ENCODE measurements at regions not wholly inside any gene's neighbourhood (a gene's known extent, or its start where the extent isn't known, plus 50 kb on each side); places are given as distances from the start of the nearest gene placed in this dataset.

DNA sequence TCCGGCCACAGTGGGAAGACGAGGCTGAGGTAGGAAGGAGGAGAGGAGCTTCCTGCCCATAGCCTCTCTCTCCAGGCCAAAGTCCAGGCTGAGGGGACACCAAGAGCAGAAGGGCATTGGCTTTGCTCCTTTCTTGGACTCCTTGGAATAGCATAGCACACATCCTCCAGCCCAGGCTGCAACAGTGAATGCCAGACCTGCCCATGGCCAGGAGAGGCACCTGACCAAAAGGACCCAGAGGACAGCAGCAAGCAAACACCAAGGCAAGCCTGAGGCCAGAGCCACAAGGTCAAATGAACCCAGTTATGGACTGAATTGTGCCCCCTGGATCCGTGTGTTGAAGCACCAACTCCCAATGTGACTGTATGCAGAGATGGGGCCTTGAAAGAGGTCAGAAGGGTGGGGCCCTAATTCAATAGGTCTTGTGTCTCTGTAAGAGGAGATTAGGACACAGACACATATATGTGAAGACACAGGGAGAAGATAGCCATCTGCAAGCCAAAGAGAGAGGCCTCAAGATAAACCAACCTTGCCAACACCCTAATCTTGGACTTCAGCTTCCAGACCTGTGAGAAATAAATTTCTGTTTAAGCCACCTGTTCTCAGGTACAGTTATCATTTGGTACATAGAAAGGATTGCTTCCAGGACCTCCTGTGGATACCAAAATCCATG lies 126.5 kb upstream of the NXT1 start:
- DNase-seq (ENCODE audit: low spot score) (no peak), ATAC-seq (ENCODE audit: insufficient number of reproducible peaks, low FRiP score, low read depth) (no peak)
- Histone ChIP-seq H3K9me3 (peaks cover 7% of the 10 kb centered on the region), H3K4me3 (no peak overlapping the region), H3K36me3 (no peaks in the 10 kb centered on the region), H3K4me1 (ENCODE audit: control insufficient read depth in 1 of 2, low read depth in 2 of 2) (peaks cover 4 to 7% of the 10 kb centered on the region in 2 donors), H3K27ac (no peak overlapping the region), H3K27me3 (replicated peaks; ENCODE audit: insufficient read depth) (no peaks in the 10 kb centered on the region)
- TF ChIP-seq, protein P1, sequence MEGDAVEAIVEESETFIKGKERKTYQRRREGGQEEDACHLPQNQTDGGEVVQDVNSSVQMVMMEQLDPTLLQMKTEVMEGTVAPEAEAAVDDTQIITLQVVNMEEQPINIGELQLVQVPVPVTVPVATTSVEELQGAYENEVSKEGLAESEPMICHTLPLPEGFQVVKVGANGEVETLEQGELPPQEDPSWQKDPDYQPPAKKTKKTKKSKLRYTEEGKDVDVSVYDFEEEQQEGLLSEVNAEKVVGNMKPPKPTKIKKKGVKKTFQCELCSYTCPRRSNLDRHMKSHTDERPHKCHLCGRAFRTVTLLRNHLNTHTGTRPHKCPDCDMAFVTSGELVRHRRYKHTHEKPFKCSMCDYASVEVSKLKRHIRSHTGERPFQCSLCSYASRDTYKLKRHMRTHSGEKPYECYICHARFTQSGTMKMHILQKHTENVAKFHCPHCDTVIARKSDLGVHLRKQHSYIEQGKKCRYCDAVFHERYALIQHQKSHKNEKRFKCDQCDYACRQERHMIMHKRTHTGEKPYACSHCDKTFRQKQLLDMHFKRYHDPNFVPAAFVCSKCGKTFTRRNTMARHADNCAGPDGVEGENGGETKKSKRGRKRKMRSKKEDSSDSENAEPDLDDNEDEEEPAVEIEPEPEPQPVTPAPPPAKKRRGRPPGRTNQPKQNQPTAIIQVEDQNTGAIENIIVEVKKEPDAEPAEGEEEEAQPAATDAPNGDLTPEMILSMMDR (IDR thresholded peaks at IDR 0.05): no peak

DNA sequence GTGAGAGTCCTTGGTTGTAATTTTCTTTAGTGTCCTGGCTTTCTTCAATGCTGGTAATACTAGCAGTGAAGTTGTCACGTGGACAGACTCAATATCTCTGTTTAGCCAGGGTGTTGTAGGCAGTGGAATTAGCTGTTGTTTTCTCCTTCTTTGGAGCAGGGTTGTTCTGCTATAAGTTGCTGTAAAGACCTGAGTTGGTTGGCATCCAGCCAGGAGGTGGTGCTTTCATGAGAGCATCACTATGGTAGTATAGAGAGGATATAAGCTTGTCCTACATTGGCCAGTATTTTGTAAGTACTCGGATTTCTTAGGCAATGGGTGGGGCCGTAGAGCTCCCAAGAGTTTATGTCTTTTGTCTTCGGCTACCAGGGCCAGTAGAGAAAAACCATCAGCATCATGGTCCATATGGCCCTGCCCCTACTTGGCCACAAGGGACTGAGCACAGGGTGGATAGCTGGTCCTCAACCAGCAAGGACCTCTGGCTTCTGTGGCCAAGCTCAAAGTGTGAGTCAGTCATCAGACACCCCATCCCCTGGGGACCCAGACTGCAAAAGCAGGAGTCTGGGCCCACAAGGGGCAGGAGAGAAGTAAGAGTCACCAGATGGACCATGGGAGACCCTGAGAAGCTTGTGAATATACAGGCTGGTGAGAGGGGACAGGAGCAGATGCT lies 127.9 kb upstream of the NXT1 start:
- Histone ChIP-seq H3K27ac (no peak overlapping the region), H3K9me3 (peaks cover 13% of the 10 kb centered on the region), H3K4me3 (no peak overlapping the region), H3K36me3 (no peaks in the 10 kb centered on the region), H3K27me3 (replicated peaks; ENCODE audit: insufficient read depth) (no peaks in the 10 kb centered on the region), H3K4me1 (ENCODE audit: control insufficient read depth in 1 of 2, low read depth in 2 of 2) (peaks cover 0 to 4% of the 10 kb centered on the region in 2 donors)
- ATAC-seq (ENCODE audit: insufficient number of reproducible peaks, low FRiP score, low read depth) (no peak), DNase-seq (ENCODE audit: low spot score) (no peak)
- TF ChIP-seq, protein P1 (IDR thresholded peaks at IDR 0.05): no peak

DNA sequence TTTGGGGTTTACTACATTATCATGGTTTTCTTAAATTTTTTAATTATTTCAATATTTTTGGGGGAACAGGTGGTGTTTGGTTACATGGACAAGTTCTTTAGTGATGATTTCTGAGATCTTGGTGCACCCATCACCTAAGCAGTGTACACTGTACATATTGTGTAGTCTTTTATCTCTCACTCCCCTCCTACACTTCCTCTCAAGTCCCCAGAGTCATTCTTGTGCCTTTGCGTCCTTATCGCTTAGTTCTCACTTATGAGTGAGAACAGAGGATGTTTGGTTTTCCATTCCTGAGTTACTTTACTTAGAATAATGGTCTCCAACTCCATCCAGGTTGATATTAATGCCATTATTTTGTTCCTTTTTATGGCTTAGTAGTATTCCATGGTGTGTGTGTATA lies 130.9 kb upstream of the CD93 start:
- no peak for DNase-seq (ENCODE audit: low spot score)
- H3K4me1 ChIP-seq (ENCODE audit: control insufficient read depth in 1 of 2, low read depth in 2 of 2): no peaks in the 10 kb centered on the region
- no peak overlapping the region for H3K4me3 ChIP-seq
- H3K27ac ChIP-seq: no peak overlapping the region
- TF ChIP-seq, protein P1 (IDR thresholded peaks at IDR 0.05): no peak
- no peaks in the 10 kb centered on the region for H3K27me3 ChIP-seq (replicated peaks; ENCODE audit: insufficient read depth)
- H3K36me3 ChIP-seq: no peaks in the 10 kb centered on the region
- peaks cover 13% of the 10 kb centered on the region for H3K9me3 ChIP-seq
- no peak for ATAC-seq (ENCODE audit: insufficient number of reproducible peaks, low FRiP score, low read depth)

DNA sequence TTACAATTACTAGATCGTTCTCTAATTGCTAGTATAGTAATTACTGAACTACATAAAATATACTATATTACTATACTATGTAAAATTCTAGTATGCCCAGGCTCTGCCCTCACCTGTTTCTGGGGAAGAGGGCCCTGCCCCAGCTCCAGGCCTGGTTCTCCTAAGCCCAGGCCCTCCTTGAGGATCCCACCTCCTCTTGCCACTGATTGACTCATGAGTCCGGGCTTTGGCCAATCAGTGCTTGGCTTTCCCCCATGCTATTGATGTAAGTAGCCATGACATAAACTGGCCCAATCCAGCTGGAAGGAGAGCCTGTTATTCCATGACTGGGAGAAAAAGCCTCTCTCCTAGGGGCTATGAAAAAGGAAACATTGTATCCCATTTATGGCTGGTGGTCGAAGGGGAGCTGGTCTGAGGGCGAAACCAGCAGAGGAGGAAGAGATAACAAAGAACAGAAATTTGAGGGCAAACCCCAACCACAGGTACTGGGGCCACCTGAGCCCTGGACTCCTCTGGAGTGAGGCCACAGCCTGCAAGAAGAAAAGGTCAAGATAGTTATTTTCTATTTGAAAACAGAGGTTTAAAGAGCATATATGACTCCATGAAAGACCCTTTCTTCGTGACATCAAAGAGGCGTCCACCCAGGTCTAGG lies 129.3 kb upstream of the CD93 start:
- TF ChIP-seq, protein P1 (IDR thresholded peaks at IDR 0.05): no peak
- H3K27me3 ChIP-seq (replicated peaks; ENCODE audit: insufficient read depth): no peaks in the 10 kb centered on the region
- H3K27ac ChIP-seq: no peak overlapping the region
- DNase-seq (ENCODE audit: low spot score) (no peak), ATAC-seq (ENCODE audit: insufficient number of reproducible peaks, low FRiP score, low read depth) (no peak)
- no peak overlapping the region for H3K4me3 ChIP-seq
- H3K9me3 ChIP-seq: peaks cover 6% of the 10 kb centered on the region
- no peaks in the 10 kb centered on the region for H3K4me1 ChIP-seq (ENCODE audit: control insufficient read depth in 1 of 2, low read depth in 2 of 2)
- H3K36me3 ChIP-seq: no peaks in the 10 kb centered on the region

DNA sequence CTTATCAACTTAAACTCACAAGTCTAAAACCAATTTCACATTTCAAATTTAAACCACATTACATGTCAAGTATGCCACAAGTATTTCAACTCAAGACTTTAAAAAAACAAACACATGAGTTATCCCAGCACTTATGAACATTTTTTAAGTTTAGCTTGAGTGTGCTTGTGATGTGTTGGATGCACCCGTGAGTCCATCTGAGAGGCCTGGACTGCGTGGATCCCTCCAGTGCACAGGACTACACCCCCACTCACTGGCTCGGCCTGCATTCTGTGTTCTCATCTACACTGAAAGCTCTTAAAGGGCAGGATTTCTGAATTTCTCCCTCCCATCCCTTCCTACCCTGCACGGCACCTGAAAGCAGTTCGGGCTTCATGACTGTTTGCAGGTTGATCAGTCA lies 128.8 kb upstream of the CD93 start:
- ATAC-seq (ENCODE audit: insufficient number of reproducible peaks, low FRiP score, low read depth): no peak
- H3K4me3 ChIP-seq: no peak overlapping the region
- no peaks in the 10 kb centered on the region for H3K36me3 ChIP-seq
- no peak overlapping the region for H3K27ac ChIP-seq
- H3K27me3 ChIP-seq (replicated peaks; ENCODE audit: insufficient read depth): no peaks in the 10 kb centered on the region
- DNase-seq (ENCODE audit: low spot score): no peak
- H3K9me3 ChIP-seq: peaks cover 6% of the 10 kb centered on the region
- TF ChIP-seq, protein P1 (IDR thresholded peaks at IDR 0.05): no peak
- H3K4me1 ChIP-seq (ENCODE audit: control insufficient read depth in 1 of 2, low read depth in 2 of 2): no peaks in the 10 kb centered on the region
